ENCODE measurements at regions not wholly inside any gene's neighbourhood (a gene's known extent, or its start where the extent isn't known, plus 50 kb on each side); places are given as distances from the start of the nearest gene placed in this dataset.
"Not testable (repeated sequence)": the region's sequence is repeated elsewhere in the genome, so short reads cannot be mapped to it uniquely, and the experiment has no call there.

DNA sequence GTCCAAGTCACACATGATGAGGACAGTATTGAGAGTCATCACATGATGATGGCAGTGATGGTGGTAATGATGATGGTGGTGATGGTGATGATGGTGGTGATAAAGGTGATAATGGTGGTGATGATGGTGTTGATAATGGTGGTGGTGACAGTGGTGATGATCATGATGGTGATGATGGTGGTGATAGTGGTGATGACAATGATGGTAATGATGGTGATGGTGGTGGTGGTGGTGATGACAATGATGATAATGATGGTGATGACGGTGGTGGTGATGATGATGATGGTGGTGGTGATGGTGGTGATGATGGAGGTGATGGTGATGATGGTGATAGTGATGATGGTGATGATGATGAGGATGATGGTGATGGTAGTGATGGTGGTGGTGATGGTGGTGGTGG, 190.2 kb upstream of the ZNF469 start:
- H3K27me3 ChIP-seq (ENCODE audit: insufficient read depth, low read length): no peaks in the 10 kb centered on the region
- no peaks in the 10 kb centered on the region for H3K4me1 ChIP-seq (ENCODE audit: control insufficient read depth, insufficient read depth, low read length, unreplicated experiment)
- H3K27ac ChIP-seq (ENCODE audit: low read depth, low read length): no peak overlapping the region
- H3K36me3 ChIP-seq (ENCODE audit: insufficient read depth, low read length): no peaks in the 10 kb centered on the region
- no peaks in the 10 kb centered on the region for H3K79me2 ChIP-seq (ENCODE audit: control insufficient read depth, insufficient read depth, low read length, unreplicated experiment)
- no peak overlapping the region for H3K4me3 ChIP-seq (ENCODE audit: low read depth, low read length)
- H2AFZ ChIP-seq (ENCODE audit: low read length, unreplicated experiment): no peak overlapping the region

- not testable (repeated sequence) for H3K27me3 ChIP-seq (ENCODE audit: insufficient read depth, low read length); H3K27ac ChIP-seq (ENCODE audit: low read depth, low read length); H3K36me3 ChIP-seq (ENCODE audit: insufficient read depth, low read length); H3K4me3 ChIP-seq (ENCODE audit: low read depth, low read length); H2AFZ ChIP-seq (ENCODE audit: low read length, unreplicated experiment); H3K79me2 ChIP-seq (ENCODE audit: control insufficient read depth, insufficient read depth, low read length, unreplicated experiment); H3K4me1 ChIP-seq (ENCODE audit: control insufficient read depth, insufficient read depth, low read length, unreplicated experiment)
These were observed 188.9 kb upstream of the ZNF469 start for GRCh38 chr16:88193706-88194396.

GRCh38 chr16:88194397-88195268, 188.1 kb upstream of the ZNF469 start:
- Histone ChIP-seq H3K79me2 (ENCODE audit: control insufficient read depth, insufficient read depth, low read length, unreplicated experiment) (no peaks in the 10 kb centered on the region), H3K27ac (ENCODE audit: low read depth, low read length) (no peak overlapping the region), H3K36me3 (ENCODE audit: insufficient read depth, low read length) (no peaks in the 10 kb centered on the region), H3K4me3 (ENCODE audit: low read depth, low read length) (no peak overlapping the region), H3K27me3 (ENCODE audit: insufficient read depth, low read length) (no peaks in the 10 kb centered on the region), H2AFZ (ENCODE audit: low read length, unreplicated experiment) (no peak overlapping the region), H3K4me1 (ENCODE audit: control insufficient read depth, insufficient read depth, low read length, unreplicated experiment) (no peaks in the 10 kb centered on the region)

DNA sequence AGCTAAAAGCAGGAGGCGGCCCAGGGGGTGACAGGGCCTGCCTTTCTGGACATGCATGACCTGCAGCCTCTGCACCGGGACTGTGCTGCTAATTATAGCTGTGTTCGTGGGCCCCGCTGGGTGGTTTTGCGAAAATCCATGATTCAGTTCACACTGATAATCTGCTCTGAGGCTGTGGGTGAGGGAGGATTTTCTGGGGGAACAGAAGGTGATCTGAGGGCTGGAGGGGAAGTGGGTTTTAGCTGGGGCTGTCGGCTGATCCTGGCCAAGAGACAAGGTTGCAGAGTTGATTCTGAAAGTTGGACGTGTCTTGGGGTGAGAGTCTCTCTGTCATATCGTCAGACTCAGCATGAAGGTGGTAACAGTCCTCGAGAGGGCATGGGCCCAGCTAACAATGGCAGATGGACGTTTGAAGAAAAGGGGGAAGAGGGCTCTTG, 187.5 kb upstream of the ZNF469 start:
- Histone ChIP-seq H3K27me3 (ENCODE audit: insufficient read depth, low read length) (no peaks in the 10 kb centered on the region), H3K79me2 (ENCODE audit: control insufficient read depth, insufficient read depth, low read length, unreplicated experiment) (no peaks in the 10 kb centered on the region), H3K36me3 (ENCODE audit: insufficient read depth, low read length) (no peaks in the 10 kb centered on the region), H2AFZ (ENCODE audit: low read length, unreplicated experiment) (no peak overlapping the region), H3K27ac (ENCODE audit: low read depth, low read length) (no peak overlapping the region), H3K4me1 (ENCODE audit: control insufficient read depth, insufficient read depth, low read length, unreplicated experiment) (no peaks in the 10 kb centered on the region), H3K4me3 (ENCODE audit: low read depth, low read length) (no peak overlapping the region)

DNA sequence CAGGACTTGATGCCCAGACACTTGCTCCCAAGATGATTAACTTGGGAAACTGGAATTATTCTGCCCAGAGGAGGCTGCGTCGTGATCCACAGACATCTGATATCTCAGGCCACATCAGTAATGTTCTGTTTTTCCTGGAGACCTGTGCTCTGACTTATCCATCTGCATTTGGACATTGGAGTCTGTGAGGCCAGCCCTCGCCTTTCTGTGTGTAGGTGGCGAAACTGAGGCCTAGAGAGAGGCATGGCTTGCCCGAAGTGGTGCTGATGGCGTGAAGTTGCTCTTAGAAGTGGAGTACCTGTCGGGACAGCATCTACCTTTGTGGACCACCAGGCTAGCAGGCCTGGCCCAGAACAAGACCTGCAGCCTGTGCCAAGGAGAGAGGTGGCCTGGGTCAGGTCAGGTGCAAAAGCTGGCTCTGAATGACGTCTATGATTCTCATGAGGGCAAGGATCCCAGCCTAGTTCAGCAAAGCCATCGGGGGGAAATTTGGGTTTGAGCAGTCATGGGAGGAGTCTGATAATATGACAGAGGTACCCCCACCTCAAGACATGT, 186.8 kb upstream of the ZNF469 start:
- no peaks in the 10 kb centered on the region for H3K4me1 ChIP-seq (ENCODE audit: control insufficient read depth, insufficient read depth, low read length, unreplicated experiment)
- no peaks in the 10 kb centered on the region for H3K36me3 ChIP-seq (ENCODE audit: insufficient read depth, low read length)
- no peak overlapping the region for H3K4me3 ChIP-seq (ENCODE audit: low read depth, low read length)
- H3K27me3 ChIP-seq (ENCODE audit: insufficient read depth, low read length): no peaks in the 10 kb centered on the region
- H2AFZ ChIP-seq (ENCODE audit: low read length, unreplicated experiment): no peak overlapping the region
- H3K27ac ChIP-seq (ENCODE audit: low read depth, low read length): no peak overlapping the region
- no peaks in the 10 kb centered on the region for H3K79me2 ChIP-seq (ENCODE audit: control insufficient read depth, insufficient read depth, low read length, unreplicated experiment)

DNA sequence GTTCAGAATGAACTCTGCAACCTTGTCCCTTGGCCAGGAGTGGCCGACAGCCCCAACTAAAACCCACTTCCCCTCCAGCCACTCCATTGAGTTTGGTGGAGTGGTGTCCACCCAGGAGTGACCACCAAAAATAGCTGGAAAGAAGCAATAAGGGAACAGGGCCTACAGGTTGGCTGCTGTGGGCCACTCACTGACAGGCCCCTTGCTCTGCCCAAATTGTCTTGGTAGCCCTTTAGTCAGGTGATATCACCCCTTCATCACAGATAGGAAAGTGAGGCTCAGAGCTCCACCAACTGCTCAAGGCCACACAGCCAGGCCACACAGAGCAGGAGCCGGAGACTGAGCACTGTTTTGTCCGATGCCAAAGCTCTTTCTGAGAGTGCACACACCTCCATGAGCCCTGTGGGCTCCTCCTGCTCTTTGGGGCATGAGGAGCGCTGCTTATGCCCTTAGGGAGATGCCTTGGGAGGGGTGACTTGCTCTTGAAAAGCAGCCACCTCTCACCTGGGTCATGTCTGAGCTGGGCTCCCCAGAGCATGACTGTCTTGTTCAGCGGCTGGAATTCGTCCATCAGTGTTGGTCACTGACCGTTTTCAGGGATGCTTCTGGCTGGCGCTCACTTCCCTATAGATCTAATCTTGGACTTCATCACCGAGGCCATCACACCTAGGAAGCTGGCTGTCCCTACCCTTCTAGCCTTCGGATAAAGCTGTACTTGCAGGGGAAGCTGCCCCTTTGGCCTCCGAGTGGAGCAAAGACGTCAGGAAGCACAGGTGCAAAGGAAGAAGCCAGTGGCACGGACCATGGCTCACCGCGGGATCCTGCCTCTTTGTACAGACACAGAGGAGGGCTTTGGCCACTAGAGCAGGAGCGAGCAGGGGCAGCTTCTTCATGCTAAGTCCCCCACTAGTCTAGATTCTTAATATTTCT, 186.0 kb upstream of the ZNF469 start:
- Histone ChIP-seq H2AFZ (ENCODE audit: low read length, unreplicated experiment) (no peak overlapping the region), H3K79me2 (ENCODE audit: control insufficient read depth, insufficient read depth, low read length, unreplicated experiment) (no peaks in the 10 kb centered on the region), H3K4me1 (ENCODE audit: control insufficient read depth, insufficient read depth, low read length, unreplicated experiment) (no peaks in the 10 kb centered on the region), H3K4me3 (ENCODE audit: low read depth, low read length) (no peak overlapping the region), H3K27me3 (ENCODE audit: insufficient read depth, low read length) (no peaks in the 10 kb centered on the region), H3K27ac (ENCODE audit: low read depth, low read length) (no peak overlapping the region), H3K36me3 (ENCODE audit: insufficient read depth, low read length) (no peaks in the 10 kb centered on the region)

DNA sequence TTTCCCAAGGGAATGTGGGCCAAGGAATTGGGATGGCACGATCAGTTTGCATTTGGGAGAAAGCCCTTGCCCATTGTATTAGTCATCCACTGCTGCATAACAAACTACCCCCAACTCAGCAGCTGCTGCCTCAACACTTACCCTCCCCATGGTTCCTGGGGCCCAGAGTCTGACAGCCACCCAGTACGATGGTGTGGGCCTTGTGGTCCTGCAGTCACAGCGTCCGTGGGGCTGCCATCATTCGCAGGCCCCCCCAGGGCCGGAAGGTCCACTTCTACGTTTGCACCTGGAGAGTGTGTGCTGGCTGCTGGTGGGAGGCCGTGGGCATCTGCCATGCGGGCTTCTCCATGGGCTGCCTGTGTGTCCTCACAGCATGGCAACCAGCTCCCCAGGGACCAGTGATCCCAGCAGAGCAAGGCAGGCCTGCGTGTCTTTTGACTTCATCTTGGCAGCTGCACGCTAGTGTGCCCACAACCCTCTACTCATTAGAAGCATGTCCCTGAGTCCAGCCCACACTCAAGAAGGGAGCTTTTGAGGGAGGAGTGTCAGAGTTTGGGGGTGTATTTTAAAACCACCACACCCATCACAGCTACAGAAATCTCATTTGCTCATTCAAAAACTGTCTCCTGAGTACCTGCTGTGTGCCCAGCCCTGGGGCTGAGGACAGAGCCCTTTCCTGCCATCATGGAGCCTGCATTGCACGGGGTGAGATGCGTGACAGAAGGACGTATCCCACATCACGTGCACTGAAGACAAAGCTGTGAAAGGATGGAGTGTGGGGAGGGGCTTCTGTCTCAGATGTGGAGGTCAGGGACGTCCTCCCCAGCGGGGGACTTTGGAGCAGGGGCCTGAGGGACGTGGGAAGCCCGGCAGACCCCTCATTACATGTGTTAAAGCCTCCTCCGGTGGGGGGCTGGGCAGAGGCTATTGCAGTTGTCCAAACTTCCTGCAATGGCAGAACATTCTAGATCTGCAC, 185.0 kb upstream of the ZNF469 start:
- Histone ChIP-seq H3K4me1 (ENCODE audit: control insufficient read depth, insufficient read depth, low read length, unreplicated experiment) (no peaks in the 10 kb centered on the region), H3K36me3 (ENCODE audit: insufficient read depth, low read length) (no peaks in the 10 kb centered on the region), H3K79me2 (ENCODE audit: control insufficient read depth, insufficient read depth, low read length, unreplicated experiment) (no peaks in the 10 kb centered on the region), H3K4me3 (ENCODE audit: low read depth, low read length) (no peak overlapping the region), H3K27me3 (ENCODE audit: insufficient read depth, low read length) (no peaks in the 10 kb centered on the region), H2AFZ (ENCODE audit: low read length, unreplicated experiment) (no peak overlapping the region), H3K27ac (ENCODE audit: low read depth, low read length) (no peak overlapping the region)

GRCh38 chr16:88198457-88199295, 184.1 kb upstream of the ZNF469 start:
- not testable (repeated sequence) for H3K27ac ChIP-seq (ENCODE audit: low read depth, low read length); H2AFZ ChIP-seq (ENCODE audit: low read length, unreplicated experiment); H3K4me3 ChIP-seq (ENCODE audit: low read depth, low read length); H3K27me3 ChIP-seq (ENCODE audit: insufficient read depth, low read length); H3K36me3 ChIP-seq (ENCODE audit: insufficient read depth, low read length); H3K4me1 ChIP-seq (ENCODE audit: control insufficient read depth, insufficient read depth, low read length, unreplicated experiment); H3K79me2 ChIP-seq (ENCODE audit: control insufficient read depth, insufficient read depth, low read length, unreplicated experiment)
